HG02884 (cell line): ENCODE measurements at regions not wholly inside any gene's neighbourhood (a gene's known extent, or its start where the extent isn't known, plus 50 kb on each side); places are given as distances from the start of the nearest gene placed in this dataset.

Experiments
- ATAC-seq: cut with Tn5 transposase; IDR thresholded peaks from one replicate; pipeline ENCODE4 v1.9.1; 2021; ENCODE audit warnings: mild to moderate bottlenecking, moderate library complexity; ENCODE audit not compliant: unreplicated experiment

DNA sequence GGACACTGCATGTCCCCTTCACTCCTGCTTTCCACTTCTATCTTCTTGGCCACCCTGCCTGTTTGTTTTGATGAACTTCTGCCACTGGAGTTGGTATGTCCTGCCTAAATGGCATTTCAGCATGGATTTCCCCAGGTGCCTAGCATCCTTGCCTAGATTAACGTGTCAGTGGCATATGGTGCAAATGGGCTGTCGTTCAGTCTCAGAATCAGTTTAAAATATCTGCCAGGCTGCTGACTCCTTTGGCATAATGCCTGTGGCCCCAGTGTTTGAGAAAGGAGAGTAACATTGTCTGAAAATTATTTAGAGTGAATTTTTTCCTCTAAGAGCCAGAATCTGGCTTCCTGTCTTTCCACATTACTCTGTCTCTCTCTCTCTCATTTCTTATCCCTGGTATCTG is 64.9 kb upstream of the BARHL2 start:
- ATAC-seq: no peak

DNA sequence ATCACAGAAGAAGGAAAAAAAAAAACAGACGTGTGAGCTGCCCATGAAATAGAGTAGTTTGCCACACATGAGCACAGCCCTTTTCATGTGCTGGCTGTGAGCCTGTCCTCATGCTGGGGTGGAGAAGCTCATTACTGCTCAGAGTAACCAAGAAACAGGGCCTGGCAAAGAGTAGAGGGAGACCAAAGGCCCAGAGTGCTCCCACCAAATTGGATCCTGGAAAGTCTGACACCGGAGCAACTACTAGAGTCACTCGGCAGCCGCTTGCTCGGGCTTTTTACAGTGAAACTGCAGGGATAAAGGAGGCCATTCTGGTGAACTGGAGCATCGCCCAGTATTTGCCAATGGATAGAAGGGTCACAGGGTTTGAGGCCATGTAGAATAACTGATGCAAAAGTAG is 64.4 kb upstream of the BARHL2 start:
- ATAC-seq: no peak

DNA sequence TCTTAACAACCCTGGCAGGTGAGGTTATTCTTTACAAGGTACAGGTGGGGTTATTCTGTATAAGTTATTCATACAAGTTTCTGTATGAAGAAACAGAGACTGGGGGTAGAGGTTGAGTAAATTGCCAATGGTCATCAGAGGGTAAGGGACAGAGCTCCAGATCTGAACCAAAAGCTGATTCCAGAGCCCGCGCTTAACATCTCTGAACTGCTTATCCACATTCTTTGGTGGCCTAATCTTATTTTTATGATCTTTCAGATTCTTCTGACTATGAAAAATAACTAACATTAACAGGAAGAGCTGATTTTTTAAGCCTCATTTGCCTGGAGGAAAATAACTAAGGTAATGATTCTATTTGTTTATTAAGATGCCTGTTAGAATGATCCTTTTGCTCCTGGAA is 63.9 kb upstream of the BARHL2 start:
- ATAC-seq: no peak

DNA sequence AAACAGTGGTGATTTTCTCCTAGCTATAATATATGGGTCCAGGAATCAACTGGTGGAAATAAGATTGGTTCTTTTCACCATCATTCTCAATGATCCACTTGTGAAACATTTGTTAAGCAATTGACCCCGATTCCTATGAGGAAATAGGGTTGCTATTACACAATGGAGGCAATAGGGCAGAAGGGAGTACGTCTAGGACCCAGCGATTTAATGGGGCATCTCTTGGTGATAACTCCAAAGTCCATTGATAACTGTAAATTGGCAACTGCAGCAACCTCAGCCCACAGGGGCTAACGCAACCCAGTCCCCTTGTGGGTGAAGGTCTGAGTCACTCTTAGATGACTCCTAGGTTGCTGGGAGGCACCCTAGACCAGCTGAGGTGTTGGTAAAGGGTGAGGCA is 62.5 kb upstream of the BARHL2 start:
- no peak for ATAC-seq

DNA sequence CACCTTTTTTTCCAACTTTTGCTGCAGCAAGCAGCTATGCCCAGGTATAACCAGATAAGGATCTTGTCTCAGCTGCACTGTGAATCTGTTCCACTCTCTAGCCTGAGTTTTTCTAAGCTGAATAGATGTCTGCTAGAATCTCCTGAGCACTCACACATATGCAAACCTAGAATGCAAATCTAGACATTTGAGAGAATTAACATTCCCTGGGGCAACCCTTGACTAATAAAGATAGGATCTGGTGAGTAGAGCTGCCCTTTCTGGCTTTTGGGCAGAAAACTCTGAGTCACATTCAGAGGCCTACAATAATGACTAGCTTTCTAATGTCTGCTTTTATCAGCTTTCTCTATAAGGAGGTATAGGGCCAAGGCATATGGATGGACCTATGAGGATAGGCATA is 61.4 kb upstream of the BARHL2 start:
- ATAC-seq: no peak

DNA sequence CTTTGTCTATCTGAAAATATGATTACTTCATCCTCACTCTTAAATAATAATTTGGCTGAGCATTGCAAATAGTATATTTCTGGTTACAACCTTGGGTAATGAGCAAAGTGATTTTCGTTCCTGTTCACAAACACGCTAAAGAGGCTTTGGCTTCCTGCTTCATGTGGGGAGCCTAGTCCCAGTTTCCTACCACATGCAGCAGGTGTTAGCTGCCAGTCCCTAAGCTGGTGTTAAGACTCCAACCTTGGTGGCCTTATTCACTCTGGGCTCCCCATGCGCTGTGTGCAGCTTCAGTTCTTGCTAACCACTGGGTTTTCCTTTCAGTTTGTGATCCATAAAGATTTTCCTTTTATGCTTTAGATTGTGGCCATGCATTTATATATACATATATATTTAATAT is 56.7 kb upstream of the BARHL2 start:
- no peak for ATAC-seq

DNA sequence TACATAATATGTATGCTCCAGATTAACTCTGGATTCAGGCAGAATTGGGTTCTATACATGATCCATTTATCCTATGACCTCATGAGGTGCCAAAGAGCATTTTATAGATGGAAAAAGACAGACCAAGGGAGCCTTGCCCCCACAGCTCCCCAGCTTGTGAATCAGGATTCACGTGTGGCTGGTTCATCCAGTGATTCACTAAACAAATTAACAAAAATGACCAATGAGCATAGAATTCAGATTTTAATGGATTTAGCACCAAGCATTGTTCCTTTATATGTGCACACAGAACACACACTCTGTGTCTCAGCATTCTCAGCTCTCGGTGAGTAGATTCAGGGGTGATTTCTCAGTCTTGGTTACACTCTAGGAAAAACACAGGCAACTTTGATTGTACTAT is 51.7 kb upstream of the BARHL2 start:
- no peak for ATAC-seq

DNA sequence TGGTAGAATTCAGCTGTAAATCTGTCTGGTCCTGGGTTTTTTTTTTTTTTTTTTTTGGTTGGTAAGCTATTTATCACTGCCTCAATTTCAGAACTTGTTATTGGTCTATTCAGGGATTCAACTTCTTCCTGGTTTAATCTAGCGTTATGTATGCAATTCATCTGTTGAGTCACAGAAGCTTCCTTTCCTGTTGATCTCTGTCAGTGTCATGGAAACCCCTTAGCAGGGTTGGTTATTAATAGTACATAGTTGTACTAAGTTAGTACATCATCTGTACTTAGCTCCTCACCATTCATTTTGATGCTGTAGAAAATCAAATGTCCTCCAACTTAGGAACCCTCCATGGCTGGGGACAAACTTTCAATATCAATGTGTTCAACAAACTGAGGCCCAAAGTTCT is 51.0 kb upstream of the BARHL2 start:
- no peak for ATAC-seq
